ENCODE measurements at regions not wholly inside any gene's neighbourhood (a gene's known extent, or its start where the extent isn't known, plus 50 kb on each side); places are given as distances from the start of the nearest gene placed in this dataset.

DNA sequence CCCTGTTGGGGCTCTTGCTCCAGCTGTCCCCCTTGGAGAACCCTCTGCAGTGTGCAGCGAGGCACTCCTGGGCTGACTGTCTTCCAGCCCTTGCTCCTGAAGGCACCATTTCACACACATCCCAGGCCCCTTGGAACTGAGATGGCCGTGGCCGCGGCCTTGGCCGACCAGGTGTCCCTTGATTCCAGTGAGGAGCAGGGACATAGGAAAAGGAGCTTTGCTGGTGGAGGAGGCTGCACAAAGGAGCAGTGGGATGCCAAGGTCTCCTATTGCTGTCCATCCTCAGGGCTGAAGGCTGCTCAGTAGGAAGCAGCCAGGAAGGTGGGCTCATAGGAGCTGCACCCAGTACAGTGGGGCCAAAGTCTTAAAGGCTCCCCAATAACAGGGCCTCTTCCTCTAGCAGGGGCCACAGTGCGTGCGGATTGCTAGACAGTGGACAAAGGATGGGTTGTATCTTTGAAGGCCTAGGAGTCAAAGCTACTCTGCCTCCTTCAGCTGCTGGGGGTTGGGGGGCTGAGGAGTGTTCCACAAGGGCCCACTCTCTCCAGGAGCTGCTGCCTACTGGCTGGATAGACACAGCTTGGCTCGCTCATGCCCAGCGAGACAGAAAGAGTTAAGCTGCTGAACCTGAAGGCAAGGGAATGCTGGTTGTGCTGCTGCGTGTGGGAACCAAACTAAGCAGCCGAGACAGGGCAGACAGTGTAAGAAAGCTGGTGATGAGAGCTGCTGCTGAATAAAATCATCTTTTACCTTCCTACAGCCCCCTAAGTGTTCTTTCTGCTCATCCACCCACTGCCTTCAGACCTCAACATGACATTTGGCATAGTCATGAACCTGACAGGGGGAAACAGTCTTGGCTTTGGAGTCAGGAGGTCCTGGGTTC is 891.9 kb upstream of the ZNF722 start:
- TF ChIP-seq YY1 (IDR thresholded peaks at IDR 0.05; ENCODE audit: insufficient read depth, insufficient read length) (no peak), SUZ12 (IDR thresholded peaks at IDR 0.05; ENCODE audit: extremely low read depth, insufficient read depth, insufficient read length) (no peak)
